ENCODE measurements at regions not wholly inside any gene's neighbourhood (a gene's known extent, or its start where the extent isn't known, plus 50 kb on each side); places are given as distances from the start of the nearest gene placed in this dataset.
"Not testable (repeated sequence)": the region's sequence is repeated elsewhere in the genome, so short reads cannot be mapped to it uniquely, and the experiment has no call there.

DNA sequence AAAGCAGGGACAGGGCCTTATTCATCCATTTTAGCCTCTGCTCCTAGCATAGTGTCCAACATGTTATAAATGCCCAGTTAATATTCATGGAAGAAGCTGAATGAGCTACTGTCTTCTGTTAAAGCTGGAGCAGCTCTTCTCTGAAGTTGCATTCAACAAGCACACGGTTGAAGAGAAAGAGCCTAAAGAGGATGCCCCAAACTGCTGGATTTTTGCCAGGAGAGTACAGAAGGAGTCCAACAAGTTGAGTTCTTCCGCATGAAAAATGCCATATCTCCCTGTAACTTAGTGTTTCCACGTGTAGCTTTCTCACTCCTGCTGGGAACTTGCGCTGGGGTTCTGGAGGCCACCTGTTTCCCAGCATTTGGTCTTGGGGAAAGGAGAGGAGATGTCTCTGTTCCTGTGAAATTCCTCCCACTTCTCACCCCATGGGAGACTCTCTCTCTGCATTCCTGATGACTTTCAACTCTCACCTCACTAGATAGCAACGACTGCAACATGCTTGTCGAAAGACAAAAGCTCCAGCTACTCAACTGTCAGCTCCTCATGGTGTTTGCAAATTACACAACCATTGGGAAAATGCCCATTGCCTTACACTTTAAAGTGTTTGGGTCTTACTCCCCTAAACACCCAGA is 122.8 kb downstream of the KIF4B start:
- H3K4me1 Mint-ChIP-seq (ENCODE audit: low read depth) = no peaks in the 10 kb centered on the region
- no peak overlapping the region for H3K27ac Mint-ChIP-seq
- peaks cover 29% of the 10 kb centered on the region for H3K27me3 Mint-ChIP-seq
- H3K4me3 Mint-ChIP-seq = no peak overlapping the region
- H3K36me3 Mint-ChIP-seq (ENCODE audit: low read depth) = no peaks in the 10 kb centered on the region
- no peaks in the 10 kb centered on the region for H3K9me3 Mint-ChIP-seq

- Mint-ChIP-seq H3K27me3 (peaks cover 22% of the 10 kb centered on the region), H3K27ac (no peak overlapping the region), H3K4me1 (ENCODE audit: low read depth) (no peaks in the 10 kb centered on the region), H3K4me3 (no peak overlapping the region), H3K9me3 (no peaks in the 10 kb centered on the region), H3K36me3 (ENCODE audit: low read depth) (no peaks in the 10 kb centered on the region)
Observed at GRCh38 chr5:155137683-155138082, 124.1 kb downstream of the KIF4B start.

DNA sequence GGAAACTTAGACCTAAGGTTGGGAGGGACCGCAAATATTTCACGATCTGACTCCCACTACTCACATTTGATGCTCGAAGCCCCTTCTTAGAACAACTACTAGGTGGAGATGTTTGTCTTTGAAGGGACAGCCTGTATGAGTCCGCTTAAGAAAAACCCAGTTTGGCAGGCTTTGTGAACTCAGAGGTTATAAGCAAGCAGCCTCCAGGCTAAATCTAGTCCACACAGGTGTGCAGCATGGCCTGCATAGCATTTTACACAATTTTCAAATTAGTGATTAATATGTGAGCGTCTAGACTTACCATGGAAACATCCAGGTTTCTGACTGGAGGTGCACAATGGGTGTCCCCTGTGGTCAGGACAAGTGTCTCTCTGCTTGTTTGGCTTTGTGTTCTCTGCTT is 127.1 kb downstream of the KIF4B start:
- H3K4me3 Mint-ChIP-seq = no peak overlapping the region

DNA sequence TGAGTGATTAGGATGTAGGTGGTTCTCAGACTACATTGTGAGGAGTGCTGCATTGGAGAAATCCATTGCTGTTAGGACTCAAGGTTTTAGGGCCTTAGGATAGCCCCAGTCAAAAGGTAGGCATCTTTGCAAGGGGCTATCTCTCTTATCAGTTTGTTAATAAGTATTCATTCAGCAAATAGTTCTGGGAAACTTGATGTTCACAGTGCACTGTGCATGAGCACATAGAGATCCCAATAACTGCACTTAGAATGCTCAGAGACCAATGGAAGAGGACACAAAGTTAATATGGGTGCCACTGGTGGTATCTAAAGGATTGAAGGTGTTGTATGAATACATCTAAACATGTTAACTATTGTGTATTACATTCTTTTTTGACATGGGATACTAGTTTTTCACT is 131.4 kb downstream of the KIF4B start:
- no peaks in the 10 kb centered on the region for H3K36me3 Mint-ChIP-seq (ENCODE audit: low read depth)
- H3K27ac Mint-ChIP-seq = no peak overlapping the region
- no peaks in the 10 kb centered on the region for H3K9me3 Mint-ChIP-seq
- H3K4me3 Mint-ChIP-seq = no peak overlapping the region
- H3K4me1 Mint-ChIP-seq (ENCODE audit: low read depth) = no peaks in the 10 kb centered on the region
- peaks cover 6% of the 10 kb centered on the region for H3K27me3 Mint-ChIP-seq

More for the DNA sequence above, 127.1 kb downstream of the KIF4B start:
- no peaks in the 10 kb centered on the region for H3K4me1 Mint-ChIP-seq (ENCODE audit: low read depth)
- no peak overlapping the region for H3K27ac Mint-ChIP-seq
- H3K27me3 Mint-ChIP-seq = peaks cover 26% of the 10 kb centered on the region
- H3K36me3 Mint-ChIP-seq (ENCODE audit: low read depth) = no peaks in the 10 kb centered on the region
- no peaks in the 10 kb centered on the region for H3K9me3 Mint-ChIP-seq

DNA sequence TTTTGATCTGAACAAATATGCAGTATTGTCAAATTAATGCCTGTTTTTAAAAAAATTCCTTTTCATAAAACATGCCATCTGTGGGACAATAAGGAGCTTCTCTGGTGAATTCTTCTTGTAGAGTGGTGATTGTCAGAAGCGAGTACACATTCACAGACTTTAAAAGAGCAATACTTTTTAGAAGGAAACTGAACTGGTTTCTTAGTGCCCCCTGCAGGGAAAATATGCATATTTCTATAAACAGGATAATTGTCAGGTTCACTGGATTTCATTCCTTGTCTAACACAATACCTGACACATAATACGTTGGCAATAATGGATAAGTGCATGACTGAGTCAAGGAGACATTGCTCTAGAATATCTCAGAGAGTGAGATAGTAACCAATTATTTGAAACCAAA is 133.7 kb downstream of the KIF4B start:
- Mint-ChIP-seq H3K27me3 (peaks cover 6% of the 10 kb centered on the region), H3K4me3 (no peak overlapping the region), H3K27ac (no peak overlapping the region), H3K4me1 (ENCODE audit: low read depth) (no peaks in the 10 kb centered on the region), H3K9me3 (no peaks in the 10 kb centered on the region), H3K36me3 (ENCODE audit: low read depth) (no peaks in the 10 kb centered on the region)

- Mint-ChIP-seq H3K4me3 (no peak overlapping the region), H3K4me1 (ENCODE audit: low read depth) (no peaks in the 10 kb centered on the region), H3K36me3 (ENCODE audit: low read depth) (no peaks in the 10 kb centered on the region), H3K27me3 (peaks cover 6% of the 10 kb centered on the region), H3K9me3 (no peaks in the 10 kb centered on the region), H3K27ac (no peak overlapping the region)
Observed at GRCh38 chr5:155148694-155149093, 135.1 kb downstream of the KIF4B start.

DNA sequence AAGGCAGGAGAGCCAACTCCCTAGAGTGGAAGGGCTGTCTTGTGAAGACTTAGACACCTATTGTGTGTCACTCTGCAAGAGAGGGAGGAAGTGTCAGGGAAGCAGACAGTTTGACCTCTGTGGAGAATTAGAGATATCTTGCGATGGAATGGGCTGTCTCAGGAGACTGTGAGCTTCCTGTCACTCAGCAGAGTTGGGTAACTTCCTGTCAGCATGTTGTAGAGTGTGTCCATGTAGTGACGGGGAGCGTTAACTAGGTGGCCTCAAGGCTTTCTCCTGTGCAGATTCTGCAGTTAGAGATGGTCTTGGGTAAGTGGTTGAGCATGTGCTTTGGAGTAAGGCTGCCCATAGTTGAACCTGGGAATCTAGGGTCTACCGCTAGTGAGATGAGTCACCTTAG is 136.5 kb downstream of the KIF4B start:
- Mint-ChIP-seq H3K36me3 (ENCODE audit: low read depth) (no peaks in the 10 kb centered on the region), H3K4me3 (no peak overlapping the region), H3K27me3 (peaks cover 9% of the 10 kb centered on the region), H3K4me1 (ENCODE audit: low read depth) (no peaks in the 10 kb centered on the region), H3K9me3 (no peaks in the 10 kb centered on the region), H3K27ac (no peak overlapping the region)

GRCh38 chr5:155154973-155155372 is 141.4 kb downstream of the KIF4B start:
- no peak overlapping the region for H3K27ac Mint-ChIP-seq
- peaks cover 3% of the 10 kb centered on the region for H3K27me3 Mint-ChIP-seq
- H3K4me1 Mint-ChIP-seq (ENCODE audit: low read depth) = no peaks in the 10 kb centered on the region
- no peaks in the 10 kb centered on the region for H3K9me3 Mint-ChIP-seq
- H3K36me3 Mint-ChIP-seq (ENCODE audit: low read depth) = no peaks in the 10 kb centered on the region
- no peak overlapping the region for H3K4me3 Mint-ChIP-seq

DNA sequence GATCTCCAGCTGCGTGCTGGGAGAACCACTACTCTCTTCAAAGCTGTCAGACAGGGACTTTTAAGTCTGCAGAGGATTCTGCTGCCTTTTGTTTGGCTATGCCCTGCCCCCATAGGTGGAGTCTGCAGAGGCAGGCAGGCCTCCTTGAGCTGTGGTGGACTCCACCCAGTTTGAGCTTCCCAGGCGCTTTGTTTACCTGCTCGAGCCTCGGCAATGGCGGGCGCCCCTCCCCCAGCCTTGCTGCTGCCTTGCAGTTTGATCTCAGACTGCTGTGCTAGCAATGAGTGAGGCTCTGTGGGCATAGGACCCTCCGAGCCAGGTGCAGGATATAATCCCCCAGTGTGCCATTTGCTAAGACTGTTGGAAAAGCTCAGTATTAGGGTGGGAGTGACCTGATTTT is 149.5 kb downstream of the KIF4B start:
- not testable (repeated sequence) for H3K27ac Mint-ChIP-seq; H3K36me3 Mint-ChIP-seq (ENCODE audit: low read depth); H3K4me3 Mint-ChIP-seq; H3K9me3 Mint-ChIP-seq; H3K27me3 Mint-ChIP-seq; H3K4me1 Mint-ChIP-seq (ENCODE audit: low read depth)

- H3K27ac Mint-ChIP-seq = no peak overlapping the region
- no peaks in the 10 kb centered on the region for H3K9me3 Mint-ChIP-seq
- no peaks in the 10 kb centered on the region for H3K27me3 Mint-ChIP-seq
- no peak overlapping the region for H3K4me3 Mint-ChIP-seq
- no peaks in the 10 kb centered on the region for H3K4me1 Mint-ChIP-seq (ENCODE audit: low read depth)
- no peaks in the 10 kb centered on the region for H3K36me3 Mint-ChIP-seq (ENCODE audit: low read depth)
Observed at GRCh38 chr5:155167736-155168135, 154.2 kb downstream of the KIF4B start.

GRCh38 chr5:155181542-155181941 is 168.0 kb downstream of the KIF4B start:
- peaks cover 19% of the 10 kb centered on the region for H3K9me3 Mint-ChIP-seq
- H3K27ac Mint-ChIP-seq = no peak overlapping the region

DNA sequence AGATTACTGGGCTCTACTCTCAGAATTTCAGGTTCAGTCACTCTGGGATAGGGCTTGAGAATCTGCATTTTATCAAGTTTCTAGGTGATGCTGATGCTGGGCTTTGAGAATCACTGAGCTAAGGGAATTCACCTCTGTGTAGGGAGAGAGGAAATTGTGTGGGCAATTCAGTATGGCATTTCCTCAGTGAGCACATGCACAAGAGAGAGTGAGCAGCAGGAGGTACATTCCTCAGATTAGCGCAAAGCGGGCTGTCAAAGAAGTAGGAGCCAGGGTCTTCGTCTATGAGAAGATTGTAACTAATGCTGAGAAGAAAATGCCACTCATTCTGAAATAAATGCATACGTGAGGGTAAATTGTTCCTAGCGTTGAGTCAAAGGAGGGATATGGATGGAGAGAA is 175.9 kb downstream of the KIF4B start:
- Mint-ChIP-seq H3K4me3 (no peak overlapping the region), H3K9me3 (peaks cover 7% of the 10 kb centered on the region), H3K27me3 (peaks cover 9% of the 10 kb centered on the region)

More at GRCh38 chr5:155181542-155181941, 168.0 kb downstream of the KIF4B start:
- H3K27me3 Mint-ChIP-seq = peaks cover 4% of the 10 kb centered on the region
- no peaks in the 10 kb centered on the region for H3K36me3 Mint-ChIP-seq (ENCODE audit: low read depth)
- H3K4me1 Mint-ChIP-seq (ENCODE audit: low read depth) = no peaks in the 10 kb centered on the region
- H3K4me3 Mint-ChIP-seq = no peak overlapping the region

GRCh38 chr5:155189981-155190380 is 176.4 kb downstream of the KIF4B start:
- peaks cover 7% of the 10 kb centered on the region for H3K9me3 Mint-ChIP-seq
- H3K27me3 Mint-ChIP-seq = peaks cover 9% of the 10 kb centered on the region
- no peak overlapping the region for H3K4me3 Mint-ChIP-seq

More for the DNA sequence above, 175.9 kb downstream of the KIF4B start:
- H3K27ac Mint-ChIP-seq = no peak overlapping the region
- no peaks in the 10 kb centered on the region for H3K36me3 Mint-ChIP-seq (ENCODE audit: low read depth)
- H3K4me1 Mint-ChIP-seq (ENCODE audit: low read depth) = no peaks in the 10 kb centered on the region

DNA sequence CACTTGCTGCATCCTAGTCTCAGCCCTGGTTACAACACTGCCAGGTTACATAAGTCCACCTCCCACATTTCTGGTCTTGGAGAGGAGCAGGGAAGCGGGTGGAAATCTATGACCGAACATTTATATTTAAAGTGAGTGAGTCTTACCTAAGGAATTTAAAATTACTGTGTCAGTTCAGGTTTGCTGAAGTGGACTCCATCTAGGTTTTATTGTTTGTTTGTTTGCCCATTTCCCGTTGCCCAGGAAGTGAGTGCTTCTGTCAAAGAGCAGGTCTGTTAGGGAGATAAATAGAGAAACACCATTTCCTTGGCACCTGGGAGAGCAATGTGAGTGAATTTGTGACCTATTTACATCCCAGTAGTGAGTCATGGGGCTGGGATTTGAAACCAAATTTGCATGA is 179.5 kb downstream of the KIF4B start:
- Mint-ChIP-seq H3K27me3 (peaks cover 5% of the 10 kb centered on the region), H3K4me3 (no peak overlapping the region), H3K4me1 (ENCODE audit: low read depth) (no peaks in the 10 kb centered on the region), H3K9me3 (no peaks in the 10 kb centered on the region), H3K27ac (no peak overlapping the region), H3K36me3 (ENCODE audit: low read depth) (no peaks in the 10 kb centered on the region)

More at GRCh38 chr5:155189981-155190380, 176.4 kb downstream of the KIF4B start:
- H3K4me1 Mint-ChIP-seq (ENCODE audit: low read depth) = no peaks in the 10 kb centered on the region
- no peak overlapping the region for H3K27ac Mint-ChIP-seq
- no peaks in the 10 kb centered on the region for H3K36me3 Mint-ChIP-seq (ENCODE audit: low read depth)

GRCh38 chr5:155193483-155194107 is 180.0 kb downstream of the KIF4B start:
- H3K4me3 Mint-ChIP-seq = no peak overlapping the region
- H3K27ac Mint-ChIP-seq = no peak overlapping the region
- no peaks in the 10 kb centered on the region for H3K4me1 Mint-ChIP-seq (ENCODE audit: low read depth)
- no peaks in the 10 kb centered on the region for H3K36me3 Mint-ChIP-seq (ENCODE audit: low read depth)
- H3K27me3 Mint-ChIP-seq = peaks cover 5% of the 10 kb centered on the region
- no peaks in the 10 kb centered on the region for H3K9me3 Mint-ChIP-seq

GRCh38 chr5:155200608-155201007 is 187.1 kb downstream of the KIF4B start:
- Mint-ChIP-seq H3K4me3 (no peak overlapping the region), H3K27ac (no peak overlapping the region), H3K4me1 (ENCODE audit: low read depth) (no peaks in the 10 kb centered on the region), H3K27me3 (peaks cover 6% of the 10 kb centered on the region), H3K36me3 (ENCODE audit: low read depth) (no peaks in the 10 kb centered on the region), H3K9me3 (peaks cover 8% of the 10 kb centered on the region)
